ENCODE measurements at regions not wholly inside any gene's neighbourhood (a gene's known extent, or its start where the extent isn't known, plus 50 kb on each side); places are given as distances from the start of the nearest gene placed in this dataset.

GRCh38 chr10:64023926-64024470 lies 502.8 kb downstream of the REEP3 start:
- Histone ChIP-seq H3K27me3 (no peaks in the 10 kb centered on the region), H3K36me3 (no peaks in the 10 kb centered on the region), H3K4me1 (no peaks in the 10 kb centered on the region), H3K4me3 (no peak overlapping the region), H3K9me3 (peaks cover 0 to 14% of the 10 kb centered on the region in 2 donors), H3K27ac (no peak overlapping the region)
- DNase-seq (ENCODE audit: low spot score), result no peak
- TF ChIP-seq CTCF (IDR thresholded peaks at IDR 0.05), result no peak

GRCh38 chr10:64033711-64034110 lies 512.5 kb downstream of the REEP3 start:
- no peak for TF ChIP-seq CTCF (IDR thresholded peaks at IDR 0.05)
- Histone ChIP-seq H3K9me3 (no peaks in the 10 kb centered on the region), H3K36me3 (no peaks in the 10 kb centered on the region), H3K4me3 (no peak overlapping the region), H3K27ac (no peak overlapping the region), H3K4me1 (peaks cover 0 to 4% of the 10 kb centered on the region in 2 donors), H3K27me3 (no peaks in the 10 kb centered on the region)
- no peak for DNase-seq (ENCODE audit: low spot score)

- H3K9me3 ChIP-seq, result no peaks in the 10 kb centered on the region
- DNase-seq (ENCODE audit: low spot score), result no peak
- H3K4me3 ChIP-seq, result no peak overlapping the region
- no peak for TF ChIP-seq CTCF (IDR thresholded peaks at IDR 0.05)
- peaks cover 0 to 10% of the 10 kb centered on the region in 2 donors for H3K4me1 ChIP-seq
- H3K36me3 ChIP-seq, result no peaks in the 10 kb centered on the region
- H3K27me3 ChIP-seq, result no peaks in the 10 kb centered on the region
- H3K27ac ChIP-seq, result no peak overlapping the region
These were observed 515.2 kb downstream of the REEP3 start for GRCh38 chr10:64036321-64036930.

GRCh38 chr10:64037071-64037661 lies 516.0 kb downstream of the REEP3 start:
- H3K27ac ChIP-seq, result no peak overlapping the region
- H3K36me3 ChIP-seq, result no peaks in the 10 kb centered on the region
- no peak for DNase-seq (ENCODE audit: low spot score)
- no peaks in the 10 kb centered on the region for H3K27me3 ChIP-seq
- peaks cover 0 to 15% of the 10 kb centered on the region in 2 donors for H3K4me1 ChIP-seq
- no peaks in the 10 kb centered on the region for H3K9me3 ChIP-seq
- TF ChIP-seq CTCF (IDR thresholded peaks at IDR 0.05), result no peak
- H3K4me3 ChIP-seq, result no peak overlapping the region

GRCh38 chr10:64038107-64038506 lies 516.9 kb downstream of the REEP3 start:
- Histone ChIP-seq H3K4me3 (no peak overlapping the region), H3K27me3 (no peaks in the 10 kb centered on the region), H3K9me3 (no peaks in the 10 kb centered on the region), H3K36me3 (no peaks in the 10 kb centered on the region), H3K27ac (no peak overlapping the region), H3K4me1 (peaks cover 0 to 15% of the 10 kb centered on the region in 2 donors)
- no peak for DNase-seq (ENCODE audit: low spot score)
- no peak for TF ChIP-seq CTCF (IDR thresholded peaks at IDR 0.05)
